Breast epithelium (tissue), 3 donors: ENCODE measurements at regions not wholly inside any gene's neighbourhood (a gene's known extent, or its start where the extent isn't known, plus 50 kb on each side); places are given as distances from the start of the nearest gene placed in this dataset.

ENCODE experiments used
- CTCF ChIP-seq, 3 donors: fragments of 450-650 bp; IDR thresholded peaks; one replicate each; pipeline ENCODE4 v1.5.1; 2016 to 2017; ENCODE audit warnings: antibody characterized with exemption in 3 of 3, mild to moderate bottlenecking in 3 of 3, moderate library complexity in 3 of 3
- POLR2A ChIP-seq: fragments of 450-650 bp; IDR thresholded peaks from one replicate; pipeline ENCODE4 v1.6.1; 2016; ENCODE audit warnings: antibody characterized with exemption, mild to moderate bottlenecking, moderate library complexity
- POLR2AphosphoS5 ChIP-seq, 3 donors: sonication (generic); formaldehyde crosslinking; IDR thresholded peaks; one replicate each; pipeline ENCODE4 v1.6.1; 2017; ENCODE audit warnings: antibody characterized with exemption in 3 of 3

- no peak for TF ChIP-seq CTCF (IDR thresholded peaks at IDR 0.05)
- no peak for TF ChIP-seq POLR2A
- TF ChIP-seq POLR2AphosphoS5 (IDR thresholded peaks at IDR 0.05): no peak
Observed at GRCh38 chr12:59147791-59148190, 227.5 kb upstream of the LRIG3 start.
